Osteoblast (primary cell): ENCODE measurements at regions not wholly inside any gene's neighbourhood (a gene's known extent, or its start where the extent isn't known, plus 50 kb on each side); places are given as distances from the start of the nearest gene placed in this dataset.

ENCODE experiments used
- DNase-seq: peaks from one replicate; pipeline ENCODE4 v3.0.0; 2011; ENCODE audit warnings: low spot score, mixed read lengths; ENCODE audit not compliant: insufficient read length; ENCODE audit errors: missing footprints
- H2AFZ ChIP-seq: 2 replicates; pipeline ENCODE4 v1.6.0; 2011; ENCODE audit warnings: mild to moderate bottlenecking, low read length
- H3K27ac ChIP-seq: 2 replicates; pipeline ENCODE4 v1.5.1; 2011; ENCODE audit warnings: mild to moderate bottlenecking, low read depth, low read length, moderate library complexity
- H3K27me3 ChIP-seq: 2 replicates; pipeline ENCODE4 v1.6.0; 2012; ENCODE audit warnings: mild to moderate bottlenecking, control low read depth, inconsistent platforms, low read length, moderate library complexity; ENCODE audit not compliant: insufficient read depth
- H3K36me3 ChIP-seq: 2 replicates; pipeline ENCODE4 v1.5.1; 2011; ENCODE audit warnings: mild to moderate bottlenecking, low read length, control low read depth, moderate library complexity; ENCODE audit not compliant: insufficient read depth
- H3K4me1 ChIP-seq: 2 replicates; pipeline ENCODE4 v1.5.1; 2011; ENCODE audit warnings: mild to moderate bottlenecking, low read length, control low read depth, moderate library complexity; ENCODE audit not compliant: insufficient read depth
- H3K4me2 ChIP-seq: 2 replicates; pipeline ENCODE4 v1.6.0; 2011; ENCODE audit warnings: mild to moderate bottlenecking, low read length; ENCODE audit not compliant: insufficient read depth
- H3K4me3 ChIP-seq: fragments of 200-600 bp; sonication (generic); 3 replicates; pipeline ENCODE4 v1.5.1; 2012; ENCODE audit warnings: mild to moderate bottlenecking, low read length, inconsistent platforms; ENCODE audit not compliant: insufficient read depth
- H3K79me2 ChIP-seq: 2 replicates; pipeline ENCODE4 v1.6.0; 2012; ENCODE audit warnings: mild to moderate bottlenecking, low read length, control low read depth, inconsistent platforms; ENCODE audit not compliant: insufficient read depth
- H3K9me3 ChIP-seq: 2 replicates; pipeline ENCODE4 v1.5.1; 2011; ENCODE audit warnings: low read depth, low read length, control low read depth
- H4K20me1 ChIP-seq: 2 replicates; pipeline ENCODE4 v1.6.0; 2012; ENCODE audit warnings: mild to moderate bottlenecking, low read length, control low read depth; ENCODE audit not compliant: insufficient read depth
- CTCF ChIP-seq: IDR thresholded peaks from 2 replicates; pipeline ENCODE4 v1.5.1; 2011; ENCODE audit warnings: mild to moderate bottlenecking, low read depth, low read length, moderate library complexity; ENCODE audit errors: extremely low read depth

GRCh38 chr12:38110026-38110699 is 206.4 kb upstream of the ALG10B start:
- Histone ChIP-seq H4K20me1 (no peaks in the 10 kb centered on the region), H3K27ac (no peak overlapping the region), H3K36me3 (no peaks in the 10 kb centered on the region), H3K79me2 (no peaks in the 10 kb centered on the region), H3K4me2 (no peak overlapping the region), H3K27me3 (no peaks in the 10 kb centered on the region), H3K4me3 (no peak overlapping the region), H3K4me1 (no peaks in the 10 kb centered on the region), H3K9me3 (no peaks in the 10 kb centered on the region), H2AFZ (no peak overlapping the region)
- no peak for TF ChIP-seq CTCF
- DNase-seq, result no peak

DNA sequence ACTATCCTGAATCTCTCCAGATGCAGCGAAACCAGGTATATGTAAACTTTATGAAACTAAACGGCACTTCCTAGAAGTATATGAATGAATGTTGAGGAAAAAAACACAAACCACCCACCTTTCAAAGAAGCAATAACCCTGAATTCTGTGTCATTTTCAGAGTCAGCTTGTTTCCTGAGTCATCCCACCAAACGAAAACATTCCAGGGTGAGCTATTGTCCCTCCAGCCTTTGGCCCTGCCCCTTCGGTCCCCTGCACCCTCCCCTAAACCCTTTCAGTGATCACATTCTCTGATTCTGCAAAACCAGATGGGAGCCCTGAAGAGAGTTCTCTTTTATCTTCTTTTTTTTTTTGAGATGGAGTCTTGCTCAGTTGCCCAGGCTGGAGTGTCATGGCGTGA is 202.6 kb upstream of the ALG10B start:
- no peaks in the 10 kb centered on the region for H3K79me2 ChIP-seq
- H4K20me1 ChIP-seq, result no peaks in the 10 kb centered on the region
- no peaks in the 10 kb centered on the region for H3K9me3 ChIP-seq
- no peaks in the 10 kb centered on the region for H3K27me3 ChIP-seq
- H3K4me3 ChIP-seq, result no peak overlapping the region
- H3K4me2 ChIP-seq, result no peak overlapping the region
- H3K27ac ChIP-seq, result no peak overlapping the region
- no peak for DNase-seq
- no peak overlapping the region for H2AFZ ChIP-seq
- H3K4me1 ChIP-seq, result no peaks in the 10 kb centered on the region
- H3K36me3 ChIP-seq, result no peaks in the 10 kb centered on the region
- no peak for TF ChIP-seq CTCF

DNA sequence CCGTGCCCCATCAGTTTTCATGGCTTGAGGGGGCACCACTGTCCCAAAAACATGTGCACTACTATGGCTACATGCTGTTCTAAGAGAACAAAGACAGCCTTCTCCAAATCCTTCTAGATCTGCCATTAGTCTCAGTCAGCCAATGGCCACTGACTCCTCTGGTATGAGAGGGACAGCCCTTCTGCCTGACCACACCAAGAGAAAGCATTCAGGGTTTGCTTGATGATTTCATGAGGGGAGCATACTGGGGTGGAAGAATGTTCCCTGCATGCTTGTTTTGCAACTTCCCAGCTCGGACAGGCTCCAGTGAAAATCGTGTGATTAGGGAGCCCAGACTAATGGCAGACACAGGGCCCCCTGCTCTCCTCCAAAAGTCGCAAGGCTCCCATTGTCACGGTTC is 199.6 kb upstream of the ALG10B start:
- no peak for DNase-seq
- no peak for TF ChIP-seq CTCF
- no peak overlapping the region for H2AFZ ChIP-seq
- H3K9me3 ChIP-seq, result no peaks in the 10 kb centered on the region
- H3K4me1 ChIP-seq, result no peaks in the 10 kb centered on the region
- H3K36me3 ChIP-seq, result no peaks in the 10 kb centered on the region
- no peaks in the 10 kb centered on the region for H4K20me1 ChIP-seq
- H3K4me3 ChIP-seq, result no peak overlapping the region
- H3K27ac ChIP-seq, result no peak overlapping the region
- no peaks in the 10 kb centered on the region for H3K79me2 ChIP-seq
- H3K27me3 ChIP-seq, result no peaks in the 10 kb centered on the region
- no peak overlapping the region for H3K4me2 ChIP-seq

DNA sequence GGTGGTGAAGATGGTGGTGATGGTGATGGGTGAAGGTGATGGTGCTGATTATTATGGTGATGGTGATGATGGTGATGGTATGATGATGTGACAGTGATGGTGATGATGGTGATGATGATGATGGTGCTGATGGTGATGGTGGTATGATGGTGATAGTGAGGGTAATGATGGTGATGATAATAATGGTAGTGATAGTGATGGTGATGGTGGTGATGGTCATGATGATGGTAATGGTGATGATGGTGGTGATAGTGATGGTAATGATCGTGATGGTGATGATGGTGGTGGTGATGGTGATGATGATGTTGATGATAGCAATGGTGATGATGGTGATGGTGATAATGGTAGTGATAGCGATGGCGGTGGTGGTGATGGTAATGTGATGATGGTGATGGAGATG is 197.9 kb upstream of the ALG10B start:
- no peak overlapping the region for H3K27ac ChIP-seq
- no peak overlapping the region for H3K4me3 ChIP-seq
- no peaks in the 10 kb centered on the region for H3K36me3 ChIP-seq
- H3K27me3 ChIP-seq, result no peaks in the 10 kb centered on the region
- TF ChIP-seq CTCF, result no peak
- no peaks in the 10 kb centered on the region for H4K20me1 ChIP-seq
- H3K4me2 ChIP-seq, result no peak overlapping the region
- H3K79me2 ChIP-seq, result no peaks in the 10 kb centered on the region
- no peaks in the 10 kb centered on the region for H3K4me1 ChIP-seq
- no peak for DNase-seq
- no peaks in the 10 kb centered on the region for H3K9me3 ChIP-seq
- no peak overlapping the region for H2AFZ ChIP-seq
